ENCODE measurements at regions not wholly inside any gene's neighbourhood (a gene's known extent, or its start where the extent isn't known, plus 50 kb on each side); places are given as distances from the start of the nearest gene placed in this dataset.
"Not testable (repeated sequence)": the region's sequence is repeated elsewhere in the genome, so short reads cannot be mapped to it uniquely, and the experiment has no call there.

DNA sequence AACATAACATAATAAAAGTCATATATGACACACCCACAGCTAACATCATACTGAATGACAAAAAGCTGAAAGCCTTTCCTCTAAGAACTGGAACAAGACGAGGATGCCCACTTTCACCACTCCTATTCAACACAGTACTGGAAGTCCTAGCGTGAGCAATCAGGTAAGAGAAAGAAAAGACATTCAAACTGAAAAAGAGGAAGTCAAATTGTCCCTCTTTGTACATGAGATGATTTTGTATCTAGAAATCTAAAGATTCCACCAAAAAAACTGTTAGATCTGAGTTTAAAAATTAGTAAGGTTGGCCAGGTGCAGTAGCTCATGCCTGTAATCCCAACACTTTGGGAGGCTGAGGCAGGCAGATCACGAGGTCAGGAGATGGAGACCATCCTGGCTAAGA lies 70.1 kb upstream of the PROKR2 start:
- not testable (repeated sequence) for DNase-seq

DNA sequence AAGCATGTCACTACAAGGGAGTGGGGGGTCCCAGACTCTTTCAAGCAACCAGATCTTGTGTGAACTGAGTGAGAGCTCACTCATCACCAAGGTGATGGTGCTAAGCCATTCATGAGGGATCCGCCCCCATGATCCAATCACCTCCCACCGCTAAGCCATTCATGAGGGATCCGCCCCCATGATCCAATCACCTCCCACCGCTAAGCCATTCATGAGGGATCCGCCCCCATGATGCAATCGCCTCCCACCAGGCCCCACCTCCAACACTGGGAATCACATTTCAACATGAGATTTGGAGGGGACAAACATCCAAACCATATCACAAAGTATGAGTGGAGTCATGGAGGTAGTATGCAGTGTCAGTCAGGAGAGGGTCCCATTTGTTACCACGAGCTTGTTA lies 64.8 kb upstream of the PROKR2 start:
- not testable (repeated sequence) for DNase-seq

GRCh38 chr20:5377484-5377883 lies 60.7 kb upstream of the PROKR2 start:
- DNase-seq, result no peak

DNA sequence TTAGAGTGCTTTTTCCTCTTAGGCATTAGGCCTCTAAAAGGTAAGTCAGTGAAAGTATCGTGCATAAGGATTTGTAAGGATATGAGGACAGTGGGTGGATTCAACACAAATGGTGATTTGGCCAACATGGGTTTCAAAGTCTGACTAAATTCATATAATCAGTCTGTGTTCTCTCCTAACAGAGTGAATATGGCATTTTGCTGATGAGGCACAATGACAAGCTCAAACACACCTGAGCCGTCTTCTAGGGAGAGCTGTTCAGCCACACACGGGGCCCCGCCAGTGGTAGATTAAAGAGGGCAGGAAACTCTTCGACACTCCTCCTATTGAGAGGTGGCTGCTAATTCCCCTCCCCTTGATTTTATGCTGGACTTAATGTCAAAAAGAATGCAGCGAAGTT lies 59.5 kb upstream of the PROKR2 start:
- DNase-seq, result no peak

- DNase-seq, result no peak
These were observed 57.4 kb upstream of the PROKR2 start for GRCh38 chr20:5374171-5374570.

GRCh38 chr20:5372371-5372770 lies 55.6 kb upstream of the PROKR2 start:
- no peak for DNase-seq

- no peak for DNase-seq
These were observed 52.9 kb upstream of the PROKR2 start for GRCh38 chr20:5369629-5370028.
